KMS-11 (cell line): ENCODE measurements at regions not wholly inside any gene's neighbourhood (a gene's known extent, or its start where the extent isn't known, plus 50 kb on each side); places are given as distances from the start of the nearest gene placed in this dataset.

Experiments
- H2AFZ ChIP-seq: fragments of 200-600 bp; sonication (generic); 2 replicates; pipeline ENCODE4 v1.6.1; 2016; ENCODE audit warnings: antibody characterized with exemption, mixed run types, low read depth
- H3K27ac ChIP-seq: fragments of 200-600 bp; sonication (generic); 2 replicates; pipeline ENCODE4 v1.6.1; 2016; ENCODE audit warnings: mild to moderate bottlenecking, mixed run types
- H3K27me3 ChIP-seq: fragments of 200-600 bp; sonication (generic); 2 replicates; pipeline ENCODE4 v1.6.1; 2017; ENCODE audit warnings: mild to moderate bottlenecking, low read depth, mixed run types, moderate library complexity; ENCODE audit not compliant: insufficient read depth
- H3K36me3 ChIP-seq: fragments of 200-600 bp; sonication (generic); 2 replicates; pipeline ENCODE4 v1.6.1; 2017; ENCODE audit warnings: mild to moderate bottlenecking, mixed run types; ENCODE audit not compliant: insufficient read depth
- H3K4me1 ChIP-seq: fragments of 200-600 bp; sonication (generic); 2 replicates; pipeline ENCODE4 v1.6.1; 2016; ENCODE audit warnings: mild to moderate bottlenecking, low read depth, mixed run types; ENCODE audit not compliant: poor library complexity, severe bottlenecking
- H3K4me2 ChIP-seq: fragments of 200-600 bp; sonication (generic); 2 replicates; pipeline ENCODE4 v1.7.0; 2016; ENCODE audit warnings: mild to moderate bottlenecking, mixed run types
- H3K4me3 ChIP-seq: fragments of 200-600 bp; sonication (generic); IDR thresholded peaks from 2 replicates; pipeline ENCODE4 v1.6.1; 2017; ENCODE audit warnings: low read depth, low read length, mixed read lengths; ENCODE audit not compliant: insufficient read depth
- H3K79me2 ChIP-seq: fragments of 200-600 bp; sonication (generic); 2 replicates; pipeline ENCODE4 v1.6.1; 2016; ENCODE audit warnings: low read depth, mixed run types; ENCODE audit not compliant: insufficient read depth
- H3K9ac ChIP-seq: fragments of 200-600 bp; sonication (generic); 2 replicates; pipeline ENCODE4 v1.6.1; 2016; ENCODE audit warnings: mild to moderate bottlenecking, mixed run types
- H4K20me1 ChIP-seq: fragments of 200-600 bp; sonication (generic); 2 replicates; pipeline ENCODE4 v1.6.1; 2016; ENCODE audit warnings: mild to moderate bottlenecking, mixed run types; ENCODE audit not compliant: insufficient read depth
- CTCF ChIP-seq: fragments of 200-600 bp; sonication (generic); conservative IDR thresholded peaks from 2 replicates; pipeline ENCODE4 v1.6.1; 2017; ENCODE audit warnings: low read depth, mild to moderate bottlenecking, antibody characterized with exemption, low read length, moderate library complexity, mixed read lengths

GRCh38 chr4:22071749-22072148 lies 123.2 kb upstream of the KCNIP4 start:
- no peaks in the 10 kb centered on the region for H4K20me1 ChIP-seq
- H3K4me2 ChIP-seq: peak overlapping the region; percentile 69
- H3K9ac ChIP-seq: peak overlapping the region; percentile 20; the same call in 1 of the 2 replicates
- H3K27ac ChIP-seq: peak overlapping the region; percentile 63
- peaks cover 26% of the 10 kb centered on the region for H3K4me1 ChIP-seq
- TF ChIP-seq CTCF: no peak
- peak overlapping the region; percentile 64 for H2AFZ ChIP-seq
- H3K36me3 ChIP-seq: no peaks in the 10 kb centered on the region
- H3K27me3 ChIP-seq: no peaks in the 10 kb centered on the region
- H3K4me3 ChIP-seq: no peak overlapping the region
- H3K79me2 ChIP-seq: no peaks in the 10 kb centered on the region

- no peak overlapping the region for H3K4me2 ChIP-seq
- no peak overlapping the region for H3K4me3 ChIP-seq
- no peaks in the 10 kb centered on the region for H3K36me3 ChIP-seq
- H3K27me3 ChIP-seq: no peaks in the 10 kb centered on the region
- H4K20me1 ChIP-seq: no peaks in the 10 kb centered on the region
- H3K27ac ChIP-seq: no peak overlapping the region
- H3K9ac ChIP-seq: no peak overlapping the region
- TF ChIP-seq CTCF: no peak
- no peaks in the 10 kb centered on the region for H3K79me2 ChIP-seq
- peaks cover 26% of the 10 kb centered on the region for H3K4me1 ChIP-seq
- H2AFZ ChIP-seq: no peak overlapping the region
Measured at GRCh38 chr4:22070256-22070655, 121.7 kb upstream of the KCNIP4 start.

- TF ChIP-seq CTCF: no peak
- no peak overlapping the region for H3K27ac ChIP-seq
- H3K4me1 ChIP-seq: no peaks in the 10 kb centered on the region
- no peaks in the 10 kb centered on the region for H3K36me3 ChIP-seq
- no peak overlapping the region for H2AFZ ChIP-seq
- no peaks in the 10 kb centered on the region for H3K27me3 ChIP-seq
- H3K4me2 ChIP-seq: no peak overlapping the region
- no peak overlapping the region for H3K9ac ChIP-seq
- no peaks in the 10 kb centered on the region for H4K20me1 ChIP-seq
- no peaks in the 10 kb centered on the region for H3K79me2 ChIP-seq
- no peak overlapping the region for H3K4me3 ChIP-seq
Measured at GRCh38 chr4:22063613-22064012, 115.0 kb upstream of the KCNIP4 start.

- H3K4me3 ChIP-seq: no peak overlapping the region
- no peaks in the 10 kb centered on the region for H3K36me3 ChIP-seq
- no peaks in the 10 kb centered on the region for H3K27me3 ChIP-seq
- no peak overlapping the region for H2AFZ ChIP-seq
- no peaks in the 10 kb centered on the region for H3K79me2 ChIP-seq
- no peak overlapping the region for H3K9ac ChIP-seq
- no peak overlapping the region for H3K27ac ChIP-seq
- no peak for TF ChIP-seq CTCF
- H3K4me1 ChIP-seq: no peaks in the 10 kb centered on the region
- no peak overlapping the region for H3K4me2 ChIP-seq
- no peaks in the 10 kb centered on the region for H4K20me1 ChIP-seq
Measured at GRCh38 chr4:22062676-22063075, 114.1 kb upstream of the KCNIP4 start.

- Histone ChIP-seq H3K4me2 (no peak overlapping the region), H2AFZ (no peak overlapping the region), H3K27me3 (no peaks in the 10 kb centered on the region), H3K9ac (no peak overlapping the region), H3K36me3 (no peaks in the 10 kb centered on the region), H3K79me2 (no peaks in the 10 kb centered on the region), H4K20me1 (no peaks in the 10 kb centered on the region), H3K27ac (no peak overlapping the region), H3K4me1 (no peaks in the 10 kb centered on the region), H3K4me3 (no peak overlapping the region)
- no peak for TF ChIP-seq CTCF
Measured at GRCh38 chr4:22055954-22056353, 107.4 kb upstream of the KCNIP4 start.
